Osteocyte (in vitro differentiated cells): ENCODE measurements at regions not wholly inside any gene's neighbourhood (a gene's known extent, or its start where the extent isn't known, plus 50 kb on each side); places are given as distances from the start of the nearest gene placed in this dataset.

Source experiments
- DNase-seq: peaks from one replicate; pipeline ENCODE4 v3.0.0; 2021; ENCODE audit warnings: mixed read lengths; ENCODE audit not compliant: unreplicated experiment; ENCODE audit errors: extremely low spot score
- H3K27ac Mint-ChIP-seq: one replicate; pipeline ENCODE4 v1.8.0; 2021; ENCODE audit warnings: mild to moderate bottlenecking, mixed read lengths; ENCODE audit not compliant: unreplicated experiment
- H3K27me3 Mint-ChIP-seq: one replicate; pipeline ENCODE4 v1.8.0; 2021; ENCODE audit warnings: mixed read lengths; ENCODE audit not compliant: unreplicated experiment
- H3K36me3 Mint-ChIP-seq: one replicate; pipeline ENCODE4 v1.8.0; 2021; ENCODE audit warnings: mixed read lengths; ENCODE audit not compliant: unreplicated experiment
- H3K4me1 Mint-ChIP-seq: one replicate; pipeline ENCODE4 v1.8.0; 2021; ENCODE audit warnings: mixed read lengths; ENCODE audit not compliant: unreplicated experiment
- H3K4me3 Mint-ChIP-seq: one replicate; pipeline ENCODE4 v1.8.0; 2021; ENCODE audit warnings: mild to moderate bottlenecking, moderate library complexity, mixed read lengths; ENCODE audit not compliant: unreplicated experiment
- H3K9me3 Mint-ChIP-seq: one replicate; pipeline ENCODE4 v1.8.0; 2021; ENCODE audit warnings: mixed read lengths; ENCODE audit not compliant: unreplicated experiment
- TF ChIP-seq, protein P1 (sequence below): fragments of 200-600 bp; sonication (generic); IDR thresholded peaks from 2 replicates; pipeline ENCODE4 v1.5.0; 2021; ENCODE audit warnings: antibody characterized with exemption, mild to moderate bottlenecking, moderate library complexity

DNA sequence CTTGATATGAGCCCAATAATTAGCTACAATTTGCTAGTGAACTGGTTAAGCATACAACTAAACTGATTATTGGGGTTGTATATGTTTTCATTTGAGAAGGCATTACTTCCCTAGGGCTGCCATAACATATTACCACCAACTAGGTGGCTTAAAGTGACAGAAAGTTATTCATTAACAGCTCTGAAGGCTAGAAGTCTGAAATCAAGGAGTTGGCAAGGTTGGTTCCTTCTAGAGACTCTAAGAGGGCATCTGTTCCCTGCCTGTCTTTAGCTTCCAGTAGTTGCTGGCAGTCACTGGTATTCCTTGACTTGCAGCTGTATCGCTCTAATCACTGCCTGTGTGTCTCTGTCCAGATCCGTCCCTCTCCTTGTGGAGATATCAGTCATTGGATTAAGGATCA is 86.3 kb downstream of the LHX9 start:
- Mint-ChIP-seq H3K4me1 (no peaks in the 10 kb centered on the region), H3K27me3 (no peaks in the 10 kb centered on the region), H3K9me3 (peaks cover 5% of the 10 kb centered on the region), H3K4me3 (no peak overlapping the region), H3K36me3 (no peaks in the 10 kb centered on the region), H3K27ac (no peak overlapping the region)
- no peak for DNase-seq
- TF ChIP-seq, protein P1, sequence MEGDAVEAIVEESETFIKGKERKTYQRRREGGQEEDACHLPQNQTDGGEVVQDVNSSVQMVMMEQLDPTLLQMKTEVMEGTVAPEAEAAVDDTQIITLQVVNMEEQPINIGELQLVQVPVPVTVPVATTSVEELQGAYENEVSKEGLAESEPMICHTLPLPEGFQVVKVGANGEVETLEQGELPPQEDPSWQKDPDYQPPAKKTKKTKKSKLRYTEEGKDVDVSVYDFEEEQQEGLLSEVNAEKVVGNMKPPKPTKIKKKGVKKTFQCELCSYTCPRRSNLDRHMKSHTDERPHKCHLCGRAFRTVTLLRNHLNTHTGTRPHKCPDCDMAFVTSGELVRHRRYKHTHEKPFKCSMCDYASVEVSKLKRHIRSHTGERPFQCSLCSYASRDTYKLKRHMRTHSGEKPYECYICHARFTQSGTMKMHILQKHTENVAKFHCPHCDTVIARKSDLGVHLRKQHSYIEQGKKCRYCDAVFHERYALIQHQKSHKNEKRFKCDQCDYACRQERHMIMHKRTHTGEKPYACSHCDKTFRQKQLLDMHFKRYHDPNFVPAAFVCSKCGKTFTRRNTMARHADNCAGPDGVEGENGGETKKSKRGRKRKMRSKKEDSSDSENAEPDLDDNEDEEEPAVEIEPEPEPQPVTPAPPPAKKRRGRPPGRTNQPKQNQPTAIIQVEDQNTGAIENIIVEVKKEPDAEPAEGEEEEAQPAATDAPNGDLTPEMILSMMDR: no peak

DNA sequence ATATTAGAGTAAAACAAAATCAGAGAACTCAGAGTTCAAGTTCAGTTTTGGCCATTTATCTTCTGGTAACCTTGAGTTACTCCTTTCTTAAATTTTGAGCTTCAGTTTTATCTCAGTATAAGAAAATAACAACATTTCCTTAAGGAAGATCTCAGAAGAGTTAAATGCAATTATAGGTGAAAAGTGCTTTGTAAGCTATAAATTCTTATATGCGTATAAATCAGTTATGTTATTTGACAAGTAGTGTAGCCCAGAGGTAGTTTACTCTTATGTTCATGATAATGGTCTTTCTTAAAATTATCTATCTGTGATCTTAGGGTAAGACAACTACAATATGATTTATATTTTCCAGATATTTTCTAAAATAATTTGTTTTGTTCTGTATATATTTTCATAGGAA is 89.8 kb downstream of the LHX9 start:
- peaks cover 9% of the 10 kb centered on the region for H3K9me3 Mint-ChIP-seq
- no peaks in the 10 kb centered on the region for H3K27me3 Mint-ChIP-seq
- TF ChIP-seq, protein P1: no peak
- H3K4me1 Mint-ChIP-seq: no peaks in the 10 kb centered on the region
- H3K4me3 Mint-ChIP-seq: no peak overlapping the region
- no peaks in the 10 kb centered on the region for H3K36me3 Mint-ChIP-seq
- no peak for DNase-seq
- no peak overlapping the region for H3K27ac Mint-ChIP-seq

- Mint-ChIP-seq H3K27ac (no peak overlapping the region), H3K36me3 (no peaks in the 10 kb centered on the region), H3K27me3 (no peaks in the 10 kb centered on the region), H3K9me3 (peaks cover 9% of the 10 kb centered on the region), H3K4me3 (no peak overlapping the region), H3K4me1 (no peaks in the 10 kb centered on the region)
- TF ChIP-seq, protein P1: no peak
- DNase-seq: no peak
Observed at GRCh38 chr1:198007687-198008607, 90.8 kb downstream of the LHX9 start.

GRCh38 chr1:198014355-198014754 is 97.2 kb downstream of the LHX9 start:
- no peaks in the 10 kb centered on the region for H3K9me3 Mint-ChIP-seq

GRCh38 chr1:198015309-198015708 is 98.1 kb downstream of the LHX9 start:
- no peak for DNase-seq
- Mint-ChIP-seq H3K36me3 (no peaks in the 10 kb centered on the region), H3K4me3 (no peak overlapping the region), H3K4me1 (peaks cover 7% of the 10 kb centered on the region), H3K27me3 (no peaks in the 10 kb centered on the region), H3K27ac (no peak overlapping the region), H3K9me3 (no peaks in the 10 kb centered on the region)
- TF ChIP-seq, protein P1: no peak

More at GRCh38 chr1:198014355-198014754, 97.2 kb downstream of the LHX9 start:
- no peaks in the 10 kb centered on the region for H3K36me3 Mint-ChIP-seq
- no peak overlapping the region for H3K27ac Mint-ChIP-seq
- no peak overlapping the region for H3K4me3 Mint-ChIP-seq
- H3K4me1 Mint-ChIP-seq: peaks cover 7% of the 10 kb centered on the region
- no peak for DNase-seq
- TF ChIP-seq, protein P1: no peak
- H3K27me3 Mint-ChIP-seq: no peaks in the 10 kb centered on the region
